ENCODE measurements at regions not wholly inside any gene's neighbourhood (a gene's known extent, or its start where the extent isn't known, plus 50 kb on each side); places are given as distances from the start of the nearest gene placed in this dataset.

DNA sequence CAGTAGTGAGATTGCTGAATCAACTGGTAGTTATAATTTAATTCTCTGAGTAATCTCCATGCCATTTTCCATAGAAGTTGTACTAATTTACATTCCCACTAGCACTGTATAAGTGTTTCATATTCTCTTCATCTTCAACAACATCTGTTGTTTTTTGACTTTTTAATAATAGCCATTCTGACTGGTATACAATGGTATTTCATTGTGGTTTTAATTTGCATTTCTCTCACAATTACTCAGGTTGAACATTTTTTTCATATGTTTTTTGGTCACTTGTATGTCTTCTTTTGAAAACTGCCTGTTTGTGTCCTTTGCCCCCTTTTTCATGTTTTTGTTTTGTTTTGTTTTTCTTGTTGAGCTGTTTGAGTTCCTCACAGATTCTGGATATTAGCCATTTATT, 880.2 kb downstream of the RAPGEF2 start:
- no peak for DNase-seq (ENCODE audit: low read depth, low spot score)
- Histone ChIP-seq H3K9me3 (ENCODE audit: control insufficient read depth, insufficient read depth, low read depth, low read length) (no peaks in the 10 kb centered on the region), H3K36me3 (ENCODE audit: control insufficient read depth, insufficient read depth, low read length) (no peaks in the 10 kb centered on the region), H3K27ac (ENCODE audit: low read length) (no peak overlapping the region), H3K4me1 (ENCODE audit: control insufficient read depth, insufficient read depth, low read length) (no peaks in the 10 kb centered on the region), H3K27me3 (ENCODE audit: control insufficient read depth, insufficient read depth, low read length) (no peaks in the 10 kb centered on the region), H3K4me3 (ENCODE audit: low read depth in 2 of 2, low read length in 2 of 2) (no peak overlapping the region)
- TF ChIP-seq TCF7L2 (IDR thresholded peaks at IDR 0.05; ENCODE audit: low read depth, low read length) (no peak), SIN3A (IDR thresholded peaks at IDR 0.05; ENCODE audit: borderline replicate concordance, insufficient read depth, low read depth, low read length) (no peak), POLR2AphosphoS5 (IDR thresholded peaks at IDR 0.05; ENCODE audit: low read depth, low read length) (no peak)
- TF ChIP-seq, protein P1, sequence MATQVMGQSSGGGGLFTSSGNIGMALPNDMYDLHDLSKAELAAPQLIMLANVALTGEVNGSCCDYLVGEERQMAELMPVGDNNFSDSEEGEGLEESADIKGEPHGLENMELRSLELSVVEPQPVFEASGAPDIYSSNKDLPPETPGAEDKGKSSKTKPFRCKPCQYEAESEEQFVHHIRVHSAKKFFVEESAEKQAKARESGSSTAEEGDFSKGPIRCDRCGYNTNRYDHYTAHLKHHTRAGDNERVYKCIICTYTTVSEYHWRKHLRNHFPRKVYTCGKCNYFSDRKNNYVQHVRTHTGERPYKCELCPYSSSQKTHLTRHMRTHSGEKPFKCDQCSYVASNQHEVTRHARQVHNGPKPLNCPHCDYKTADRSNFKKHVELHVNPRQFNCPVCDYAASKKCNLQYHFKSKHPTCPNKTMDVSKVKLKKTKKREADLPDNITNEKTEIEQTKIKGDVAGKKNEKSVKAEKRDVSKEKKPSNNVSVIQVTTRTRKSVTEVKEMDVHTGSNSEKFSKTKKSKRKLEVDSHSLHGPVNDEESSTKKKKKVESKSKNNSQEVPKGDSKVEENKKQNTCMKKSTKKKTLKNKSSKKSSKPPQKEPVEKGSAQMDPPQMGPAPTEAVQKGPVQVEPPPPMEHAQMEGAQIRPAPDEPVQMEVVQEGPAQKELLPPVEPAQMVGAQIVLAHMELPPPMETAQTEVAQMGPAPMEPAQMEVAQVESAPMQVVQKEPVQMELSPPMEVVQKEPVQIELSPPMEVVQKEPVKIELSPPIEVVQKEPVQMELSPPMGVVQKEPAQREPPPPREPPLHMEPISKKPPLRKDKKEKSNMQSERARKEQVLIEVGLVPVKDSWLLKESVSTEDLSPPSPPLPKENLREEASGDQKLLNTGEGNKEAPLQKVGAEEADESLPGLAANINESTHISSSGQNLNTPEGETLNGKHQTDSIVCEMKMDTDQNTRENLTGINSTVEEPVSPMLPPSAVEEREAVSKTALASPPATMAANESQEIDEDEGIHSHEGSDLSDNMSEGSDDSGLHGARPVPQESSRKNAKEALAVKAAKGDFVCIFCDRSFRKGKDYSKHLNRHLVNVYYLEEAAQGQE (IDR thresholded peaks at IDR 0.05; ENCODE audit: insufficient read depth in 1 of 2, low read depth in 2 of 2, low read length in 1 of 2) = no peak
- TF ChIP-seq, protein P2, sequence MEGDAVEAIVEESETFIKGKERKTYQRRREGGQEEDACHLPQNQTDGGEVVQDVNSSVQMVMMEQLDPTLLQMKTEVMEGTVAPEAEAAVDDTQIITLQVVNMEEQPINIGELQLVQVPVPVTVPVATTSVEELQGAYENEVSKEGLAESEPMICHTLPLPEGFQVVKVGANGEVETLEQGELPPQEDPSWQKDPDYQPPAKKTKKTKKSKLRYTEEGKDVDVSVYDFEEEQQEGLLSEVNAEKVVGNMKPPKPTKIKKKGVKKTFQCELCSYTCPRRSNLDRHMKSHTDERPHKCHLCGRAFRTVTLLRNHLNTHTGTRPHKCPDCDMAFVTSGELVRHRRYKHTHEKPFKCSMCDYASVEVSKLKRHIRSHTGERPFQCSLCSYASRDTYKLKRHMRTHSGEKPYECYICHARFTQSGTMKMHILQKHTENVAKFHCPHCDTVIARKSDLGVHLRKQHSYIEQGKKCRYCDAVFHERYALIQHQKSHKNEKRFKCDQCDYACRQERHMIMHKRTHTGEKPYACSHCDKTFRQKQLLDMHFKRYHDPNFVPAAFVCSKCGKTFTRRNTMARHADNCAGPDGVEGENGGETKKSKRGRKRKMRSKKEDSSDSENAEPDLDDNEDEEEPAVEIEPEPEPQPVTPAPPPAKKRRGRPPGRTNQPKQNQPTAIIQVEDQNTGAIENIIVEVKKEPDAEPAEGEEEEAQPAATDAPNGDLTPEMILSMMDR (IDR thresholded peaks at IDR 0.05) = no peak
- BruUV-seq (replicated peaks) = no TSS peak
- no peak for ATAC-seq
- in situ Hi-C loops (cut with HindIII; ENCODE audit: low pct_unique_long_range_greater_than_20kb, low sequenced_read_pairs) (no loop called here), intact Hi-C loops (cut with micrococcal nuclease; ENCODE audit: unreplicated experiment) (no loop called here)
- ChIA-PET CTCF (no interaction called here), POLR2A (no interaction called here)

DNA sequence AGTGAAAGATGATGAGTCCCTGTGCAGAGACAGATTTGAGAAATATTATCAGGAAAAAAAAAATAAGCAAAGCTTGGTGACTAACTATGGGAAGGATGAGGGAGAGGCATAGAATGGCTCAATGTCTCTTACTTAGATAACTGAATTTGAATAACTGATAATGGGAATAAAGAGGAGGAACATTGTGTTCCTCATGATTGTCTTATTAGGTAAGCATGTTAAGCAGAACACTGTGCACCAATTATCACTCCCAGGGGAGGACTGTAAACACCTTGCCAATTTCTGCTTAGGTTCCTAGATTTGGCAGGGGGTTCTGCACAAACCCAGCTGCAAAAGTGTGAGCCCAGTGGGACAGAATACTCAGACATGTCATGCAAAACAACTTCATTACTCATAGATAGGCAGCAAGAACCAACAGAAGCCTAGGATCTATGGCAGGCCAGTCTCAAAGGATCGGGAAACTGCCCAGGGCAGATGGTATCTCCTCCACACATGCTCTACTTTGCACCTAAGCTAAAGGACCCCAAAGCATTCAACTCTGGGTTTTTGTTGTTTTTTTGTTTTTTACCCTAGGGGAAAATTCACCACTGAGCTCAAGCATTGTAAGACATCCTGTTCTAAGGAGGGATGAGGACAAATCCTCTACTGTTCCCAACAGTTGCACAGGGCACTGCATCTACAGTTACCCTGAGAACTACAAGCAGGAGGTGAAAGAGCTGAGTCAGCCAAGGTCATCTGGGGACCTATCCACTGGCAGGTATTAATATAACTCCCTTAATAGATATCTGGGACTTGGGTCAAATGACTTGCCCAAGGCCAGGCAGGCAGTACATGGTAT, 907.0 kb downstream of the RAPGEF2 start:
- DNase-seq (ENCODE audit: low read depth, low spot score) (no peak), ATAC-seq (no peak)
- no peaks in the 10 kb centered on the region for H3K4me1 ChIP-seq (ENCODE audit: control insufficient read depth, insufficient read depth, low read length)
- H3K4me3 ChIP-seq (ENCODE audit: low read depth in 2 of 2, low read length in 2 of 2) = no peak overlapping the region
- H3K36me3 ChIP-seq (ENCODE audit: control insufficient read depth, insufficient read depth, low read length) = no peaks in the 10 kb centered on the region
- H3K27ac ChIP-seq (ENCODE audit: low read length) = no peak overlapping the region
- H3K9me3 ChIP-seq (ENCODE audit: control insufficient read depth, insufficient read depth, low read depth, low read length) = no peaks in the 10 kb centered on the region
- intact Hi-C loops (cut with micrococcal nuclease; ENCODE audit: unreplicated experiment) = no loop called here
- in situ Hi-C loops (cut with HindIII; ENCODE audit: low pct_unique_long_range_greater_than_20kb, low sequenced_read_pairs) = no loop called here
- TF ChIP-seq, protein P1 (IDR thresholded peaks at IDR 0.05; ENCODE audit: insufficient read depth in 1 of 2, low read depth in 2 of 2, low read length in 1 of 2) = no peak
- TF ChIP-seq SIN3A (IDR thresholded peaks at IDR 0.05; ENCODE audit: borderline replicate concordance, insufficient read depth, low read depth, low read length) (no peak), POLR2AphosphoS5 (IDR thresholded peaks at IDR 0.05; ENCODE audit: low read depth, low read length) (no peak)
- TF ChIP-seq, protein P2 (IDR thresholded peaks at IDR 0.05) = no peak
- CTCF ChIA-PET = no interaction called here
- POLR2A ChIA-PET = no interaction called here
- no peaks in the 10 kb centered on the region for H3K27me3 ChIP-seq (ENCODE audit: control insufficient read depth, insufficient read depth, low read length)
- no TSS peak for BruUV-seq (replicated peaks)

All from Panc1 (cell line).